Uterus (tissue), 2 donors: ENCODE measurements at regions not wholly inside any gene's neighbourhood (a gene's known extent, or its start where the extent isn't known, plus 50 kb on each side); places are given as distances from the start of the nearest gene placed in this dataset.

Experiments
- CTCF ChIP-seq, 4 experiments: fragments of 200-600 bp in 2 of 4; fragments of 450-650 bp in 2 of 4; sonication (generic) in 2 of 4; IDR thresholded peaks; one replicate each; pipeline ENCODE4 v1.5.1; 2016 to 2019; ENCODE audit warnings: antibody characterized with exemption in 4 of 4, mild to moderate bottlenecking in 2 of 4, moderate library complexity in 1 of 4
- POLR2A ChIP-seq, 2 donors: fragments of 450-650 bp; IDR thresholded peaks; one replicate each; pipeline ENCODE4 v1.6.1; 2016; ENCODE audit warnings: antibody characterized with exemption in 2 of 2, mild to moderate bottlenecking in 1 of 2, moderate library complexity in 1 of 2

GRCh38 chr2:117359266-117359914, 455.1 kb upstream of the DDX18 start:
- TF ChIP-seq CTCF (IDR thresholded peaks at IDR 0.05) (no peak), POLR2A (IDR thresholded peaks at IDR 0.05) (no peak)
